ENCODE measurements at regions not wholly inside any gene's neighbourhood (a gene's known extent, or its start where the extent isn't known, plus 50 kb on each side); places are given as distances from the start of the nearest gene placed in this dataset.
"Not testable (repeated sequence)": the region's sequence is repeated elsewhere in the genome, so short reads cannot be mapped to it uniquely, and the experiment has no call there.

DNA sequence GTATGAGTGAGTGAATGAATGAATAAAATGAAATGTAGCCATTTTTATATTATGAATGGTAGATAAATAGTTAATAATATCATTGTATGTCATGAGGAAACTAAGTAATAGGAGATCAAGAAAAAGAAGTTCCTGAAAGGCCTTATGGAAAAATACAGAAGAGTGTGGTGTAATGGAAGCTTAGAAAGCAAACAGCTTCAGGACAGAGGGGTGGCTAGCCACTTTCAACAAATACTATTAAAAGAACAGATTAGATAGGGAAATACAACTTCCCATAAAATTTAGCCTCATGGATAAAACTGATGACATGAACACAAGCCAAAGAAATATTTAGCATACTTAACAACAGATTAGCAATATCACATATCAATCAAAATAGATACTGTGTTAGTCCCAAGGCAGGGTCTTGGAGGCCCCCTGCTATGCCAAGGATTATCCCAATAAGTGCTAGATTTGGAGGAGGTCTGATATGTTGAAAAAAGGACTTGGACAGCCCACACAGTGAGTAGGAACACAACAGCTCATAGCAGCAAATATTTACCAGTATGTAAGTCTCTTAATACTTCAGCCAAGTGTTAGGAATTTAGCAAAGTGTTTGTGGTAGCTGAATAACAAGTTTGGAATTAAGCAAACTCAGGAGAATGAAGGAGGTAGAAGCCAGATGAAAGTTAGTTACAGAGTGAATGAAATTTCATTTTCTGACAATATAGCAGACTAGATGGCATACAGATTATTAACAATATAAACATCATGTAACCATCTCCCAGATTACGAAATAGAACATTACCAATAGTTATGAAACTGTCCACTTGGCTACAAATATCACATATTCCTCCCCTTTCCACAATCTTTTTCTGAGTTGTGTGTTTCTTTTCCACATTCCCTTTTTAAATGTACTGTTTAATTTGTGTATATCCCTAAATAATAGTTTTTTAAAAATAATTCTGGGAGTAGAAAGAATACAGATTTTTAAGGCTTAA, 1632.0 kb downstream of the PCDH9 start:
- peak; percentile 91 for DNase-seq (ENCODE audit: low read depth)

DNA sequence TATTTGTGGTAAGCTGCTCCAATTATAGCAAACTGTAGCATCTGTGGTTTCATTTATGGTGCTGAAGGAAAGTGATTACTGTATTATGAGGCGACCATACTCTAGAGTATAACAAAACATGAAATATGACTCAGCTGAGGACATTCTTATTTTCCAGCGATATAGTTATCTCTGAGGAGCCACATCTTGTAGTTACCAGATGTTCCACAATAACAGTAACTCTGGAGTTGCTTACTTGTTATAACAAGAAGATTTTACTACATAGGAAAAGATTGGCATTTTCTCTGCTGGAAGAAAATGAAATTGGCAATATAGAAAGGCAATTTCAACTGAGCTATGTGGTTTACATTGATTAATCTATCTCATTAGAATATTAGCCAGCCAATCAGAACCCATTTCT, 1634.2 kb downstream of the PCDH9 start:
- peak; percentile 68 for DNase-seq (ENCODE audit: low read depth)

DNA sequence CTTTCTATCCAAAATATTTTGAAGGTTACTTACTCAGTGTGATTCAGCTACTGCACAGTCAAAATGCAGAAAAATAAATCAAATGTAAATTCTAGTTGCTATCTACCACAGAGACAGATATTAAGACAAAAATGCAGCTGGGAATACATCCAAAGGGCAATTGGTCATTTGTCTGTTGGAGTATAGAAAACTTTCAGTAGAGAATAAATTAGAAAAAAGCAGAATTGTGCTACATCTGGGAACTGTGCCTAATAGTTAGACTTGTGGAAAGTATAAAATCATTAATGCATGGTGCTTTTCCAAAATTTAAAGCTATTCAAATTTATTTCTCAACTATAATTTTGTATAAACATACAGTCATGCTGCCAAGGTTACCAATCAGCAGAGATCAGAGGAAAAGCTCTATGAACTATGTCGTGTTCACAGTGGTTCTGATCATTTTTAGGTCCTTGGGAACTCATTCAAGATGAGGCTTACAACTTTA, 1635.8 kb downstream of the PCDH9 start:
- DNase-seq (ENCODE audit: low read depth), result peak; percentile 86

DNA sequence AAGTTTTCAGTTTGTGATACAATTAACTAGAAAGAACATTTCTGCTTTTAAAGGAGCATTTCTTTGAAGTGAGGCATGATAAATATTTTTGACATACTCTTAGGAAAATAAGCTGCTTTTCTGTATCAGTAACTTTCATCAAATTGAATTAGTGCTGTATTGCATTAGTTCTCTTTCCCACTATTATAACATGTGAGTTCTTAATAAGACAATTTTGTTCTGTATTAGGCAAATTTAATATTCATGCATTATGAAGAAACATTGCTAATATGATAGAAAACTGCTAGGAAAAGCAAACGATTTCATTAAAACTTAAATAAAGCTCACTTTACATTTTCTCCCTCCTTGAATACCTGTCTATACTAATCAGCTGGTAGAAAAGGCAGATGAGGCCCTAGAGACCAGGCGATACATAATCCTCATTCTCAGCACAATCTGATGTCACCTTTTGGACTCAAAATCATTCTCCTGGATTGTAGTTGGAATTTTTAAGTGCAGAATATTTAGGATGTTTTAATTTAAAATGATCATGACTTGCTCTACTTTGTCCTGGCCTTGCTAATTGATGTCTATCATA, 1636.8 kb downstream of the PCDH9 start:
- DNase-seq (ENCODE audit: low read depth), result no peak

DNA sequence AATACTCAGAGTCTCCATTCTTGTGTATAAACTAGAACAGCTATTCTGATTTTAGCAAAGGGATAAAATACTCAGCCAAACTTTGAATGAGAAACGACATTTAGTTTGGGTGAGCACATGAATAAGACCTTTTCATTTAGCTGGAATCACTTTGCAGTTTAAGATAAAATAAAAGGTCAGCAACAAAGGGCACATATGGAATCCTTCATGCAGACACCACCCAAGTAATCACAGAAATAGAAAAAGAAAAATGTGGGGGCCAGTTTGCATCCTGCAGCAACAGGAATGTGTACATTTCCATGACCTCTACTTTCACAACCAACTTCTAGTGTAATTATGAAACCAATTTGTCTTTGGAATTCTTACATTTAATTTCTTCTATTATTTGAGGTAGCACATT, 1637.4 kb downstream of the PCDH9 start:
- peak; percentile 34 for DNase-seq (ENCODE audit: low read depth)

DNA sequence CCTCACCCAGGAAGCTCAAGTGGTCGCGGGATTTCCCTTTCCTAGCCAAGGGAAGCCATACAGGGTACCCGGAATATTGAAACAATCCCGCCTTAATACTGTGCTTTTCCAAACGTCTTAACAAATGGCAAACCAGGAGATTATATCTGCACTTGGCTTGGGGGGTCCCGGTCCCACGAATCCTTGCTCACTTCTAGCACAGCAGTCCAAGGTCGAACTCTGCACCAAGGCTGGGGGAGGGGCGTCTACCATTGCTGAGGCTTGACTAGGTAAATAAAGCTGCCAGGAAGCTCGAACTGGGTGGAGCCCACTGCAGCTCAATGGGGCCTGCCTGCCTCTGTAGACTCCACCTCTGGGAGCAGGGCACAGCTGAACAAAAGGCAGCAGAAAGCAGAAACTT, 1644.8 kb downstream of the PCDH9 start:
- no peak for DNase-seq (ENCODE audit: low read depth)

DNA sequence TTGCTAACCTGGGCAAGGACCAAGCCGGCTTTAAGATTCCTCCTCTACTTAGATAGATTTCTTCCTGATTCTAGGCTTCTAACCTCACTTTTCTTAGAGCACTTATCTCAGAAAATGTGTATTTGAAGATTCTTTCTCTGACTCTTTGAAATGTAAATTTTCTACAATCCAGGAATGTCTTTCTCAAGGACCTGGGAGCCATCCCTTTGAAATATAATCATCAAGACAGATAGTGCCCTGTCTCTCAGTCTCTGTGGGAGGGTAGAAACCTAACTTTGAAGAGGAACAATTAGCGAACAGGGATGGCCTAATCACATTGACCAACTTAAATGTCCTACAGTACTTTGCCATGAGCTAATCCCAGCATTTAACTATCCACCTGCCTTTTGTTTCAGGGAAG, 1646.0 kb downstream of the PCDH9 start:
- no peak for DNase-seq (ENCODE audit: low read depth)

DNA sequence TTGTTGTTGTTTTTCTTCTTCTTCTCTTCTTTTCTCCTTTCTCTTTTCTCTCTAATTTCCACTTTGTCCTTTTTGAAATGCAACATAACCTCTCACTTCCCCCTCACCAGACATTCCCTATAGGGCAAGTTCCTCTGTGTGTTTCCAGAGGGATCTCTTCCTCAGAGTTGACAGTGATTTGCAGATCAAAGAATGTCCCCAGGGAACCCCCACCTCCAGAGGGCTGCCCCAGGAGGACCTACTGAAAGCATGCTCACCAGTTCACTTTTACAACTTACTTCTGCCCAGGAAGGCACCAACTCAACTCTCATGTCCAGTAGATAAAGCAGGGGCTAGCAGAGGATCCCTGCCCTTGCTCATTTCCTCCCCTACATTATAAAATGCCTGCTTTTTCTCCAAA, 1648.0 kb downstream of the PCDH9 start:
- DNase-seq (ENCODE audit: low read depth), result no peak

DNA sequence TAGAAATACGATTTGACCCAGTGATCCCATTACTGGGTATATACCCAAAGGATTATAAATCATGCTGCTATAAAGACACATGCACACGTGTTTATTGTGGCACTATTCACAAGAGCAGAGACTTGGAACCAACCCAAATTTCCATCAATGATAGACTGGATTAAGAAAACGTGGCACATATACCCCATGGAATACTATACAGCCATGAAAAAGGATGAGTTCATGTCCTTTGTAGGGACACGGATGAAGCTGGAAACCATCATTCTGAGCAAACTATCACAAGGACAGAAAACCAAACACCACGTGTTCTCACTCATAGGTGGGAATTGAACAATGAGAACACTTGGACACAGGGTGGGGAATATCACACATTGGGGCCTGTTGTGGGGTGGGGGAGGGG, 1665.6 kb downstream of the PCDH9 start:
- not testable (repeated sequence) for DNase-seq (ENCODE audit: low read depth)

DNA sequence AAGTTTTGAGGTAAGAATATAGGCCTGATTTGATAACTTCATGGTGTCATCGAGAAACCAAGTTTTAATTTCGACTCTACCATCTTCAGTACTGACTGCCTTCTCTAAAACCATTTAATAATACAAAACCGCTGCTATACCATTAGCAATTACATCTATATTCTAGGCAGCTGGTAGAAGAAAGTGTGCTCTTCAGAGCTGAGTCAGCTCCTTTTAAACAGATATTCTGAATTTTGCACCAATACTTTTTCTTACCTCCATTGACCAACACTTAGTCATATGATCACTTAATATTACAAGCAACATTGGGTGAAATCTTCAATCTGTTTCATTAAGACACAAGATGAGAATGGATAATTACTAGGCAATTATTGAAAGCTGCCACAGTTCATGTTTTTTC, 1667.8 kb downstream of the PCDH9 start:
- no peak for DNase-seq (ENCODE audit: low read depth)

DNA sequence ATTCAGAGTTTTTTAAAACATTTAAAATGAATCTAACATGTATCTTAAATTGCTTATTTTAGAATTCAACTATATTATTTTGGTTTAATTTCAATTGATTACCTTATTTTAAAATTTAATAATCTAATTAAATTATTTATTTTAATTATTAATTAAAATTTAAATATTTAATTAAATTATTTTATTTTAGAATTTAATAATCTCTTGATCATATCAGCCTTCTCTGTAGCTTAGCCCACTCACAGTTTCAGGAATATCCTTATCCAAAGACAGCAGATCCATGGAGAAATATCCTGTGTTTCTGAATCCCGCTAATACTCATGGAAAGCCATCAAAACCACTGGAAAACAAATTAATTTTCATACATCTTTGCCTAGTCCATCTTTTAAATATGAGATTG, 1669.2 kb downstream of the PCDH9 start:
- no peak for DNase-seq (ENCODE audit: low read depth)

DNA sequence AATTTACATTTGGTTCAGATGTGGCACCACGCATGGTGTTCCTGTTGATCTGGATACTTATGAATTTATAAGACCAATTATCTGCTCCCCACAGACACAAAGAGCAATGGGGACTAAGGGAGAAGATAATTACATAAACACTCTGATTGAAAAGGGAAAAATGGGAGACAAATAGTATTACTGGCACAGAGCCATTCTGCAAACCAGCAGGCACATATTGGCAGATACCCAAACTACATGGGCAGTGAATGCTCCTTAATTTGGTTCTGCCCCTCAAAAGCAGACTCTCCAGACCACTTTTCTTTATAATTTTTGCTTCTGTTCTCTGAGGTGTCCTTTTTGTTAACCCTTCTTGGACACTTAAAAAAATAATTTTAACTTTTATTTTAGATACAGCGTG, 1674.2 kb downstream of the PCDH9 start:
- DNase-seq (ENCODE audit: low read depth), result no peak

DNA sequence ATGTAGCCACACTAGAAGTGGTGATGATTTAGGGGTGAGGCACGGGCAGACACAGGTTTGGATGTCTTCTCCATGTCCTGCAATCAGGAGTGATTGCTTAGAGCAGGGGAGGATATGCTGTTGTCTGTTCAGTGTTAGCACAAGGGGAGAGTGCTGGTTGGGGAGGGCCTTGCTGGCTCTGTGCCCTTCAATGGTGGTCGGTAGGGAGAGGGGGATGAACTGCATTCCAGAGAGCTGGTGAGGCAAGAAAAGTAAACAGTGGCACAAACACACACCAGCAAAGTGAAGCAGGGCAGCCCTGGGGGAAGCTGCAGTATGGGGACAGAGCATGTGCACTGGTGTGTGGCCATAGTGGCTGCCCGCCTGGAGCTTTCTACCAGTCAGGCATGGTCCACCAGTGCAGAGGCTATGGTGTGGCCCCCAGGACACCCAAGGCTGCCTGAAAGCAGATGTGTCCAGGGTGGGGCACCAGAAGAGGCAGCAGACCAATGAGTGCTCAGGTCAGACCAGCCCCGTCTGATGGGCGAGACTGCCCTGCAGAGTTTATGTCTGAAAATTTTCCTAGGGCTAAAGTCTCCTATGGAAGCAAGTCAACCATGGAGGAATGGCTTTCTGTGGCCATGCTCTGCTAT, 1676.9 kb downstream of the PCDH9 start:
- no peak for DNase-seq (ENCODE audit: low read depth)

DNA sequence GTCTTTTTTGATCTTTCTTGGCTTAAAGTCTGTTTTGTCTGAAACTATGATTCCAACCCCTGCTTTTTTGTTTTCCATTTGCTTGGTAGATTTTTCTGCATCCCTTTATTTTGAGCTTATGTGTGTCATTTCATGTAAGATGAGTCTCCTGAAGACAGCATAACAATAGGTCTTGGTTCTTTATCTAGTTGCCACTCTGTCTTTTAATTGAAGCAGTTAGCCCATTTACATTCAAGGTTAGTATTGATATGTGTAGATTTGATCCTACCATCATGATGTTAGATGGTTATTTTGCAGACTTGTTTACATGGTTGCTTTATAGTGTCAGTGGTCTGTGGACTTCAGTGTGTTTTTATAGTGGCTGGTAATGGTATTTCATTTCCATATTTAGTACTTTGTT, 1678.9 kb downstream of the PCDH9 start:
- DNase-seq (ENCODE audit: low read depth), result no peak

DNA sequence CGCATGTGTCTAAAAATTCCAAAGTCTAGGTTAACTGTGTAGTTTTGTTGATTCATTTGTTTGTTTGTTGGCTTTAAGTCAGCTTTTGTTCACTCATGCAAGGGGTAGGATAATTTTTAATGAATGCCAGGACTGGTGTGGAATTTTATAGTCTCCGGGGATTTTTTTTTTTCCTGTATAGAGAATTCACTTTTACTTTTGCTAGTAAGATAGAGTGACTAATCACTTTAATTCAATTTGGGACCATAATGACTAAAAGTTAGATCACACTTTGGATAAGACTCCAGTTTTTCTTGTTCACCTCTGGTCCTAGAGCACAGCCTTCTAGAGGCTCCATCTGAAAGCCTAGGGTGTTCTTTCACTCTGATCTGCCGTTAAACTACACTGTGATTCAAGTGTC, 1690.0 kb downstream of the PCDH9 start:
- peak; percentile 2 for DNase-seq (ENCODE audit: low read depth)

DNA sequence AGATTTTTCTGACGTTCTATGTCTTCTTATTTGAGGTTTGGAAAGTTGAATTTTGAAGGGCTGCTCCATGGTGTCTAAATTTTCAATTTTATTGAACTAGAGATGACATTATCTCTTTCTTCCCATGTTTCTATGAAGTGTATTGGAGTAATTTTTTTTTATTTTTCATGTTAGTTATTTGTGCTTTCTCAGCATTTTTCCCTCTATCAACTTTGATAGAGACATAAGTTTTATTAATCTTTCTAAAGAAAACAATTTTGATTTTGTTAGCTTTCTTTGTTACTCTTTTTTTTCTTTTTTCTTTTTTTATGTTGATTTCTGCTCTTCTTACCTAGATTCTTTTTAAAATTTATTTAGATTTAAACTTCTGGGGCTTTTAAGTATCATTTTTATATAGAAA, 1694.8 kb downstream of the PCDH9 start:
- DNase-seq (ENCODE audit: low read depth), result no peak

DNA sequence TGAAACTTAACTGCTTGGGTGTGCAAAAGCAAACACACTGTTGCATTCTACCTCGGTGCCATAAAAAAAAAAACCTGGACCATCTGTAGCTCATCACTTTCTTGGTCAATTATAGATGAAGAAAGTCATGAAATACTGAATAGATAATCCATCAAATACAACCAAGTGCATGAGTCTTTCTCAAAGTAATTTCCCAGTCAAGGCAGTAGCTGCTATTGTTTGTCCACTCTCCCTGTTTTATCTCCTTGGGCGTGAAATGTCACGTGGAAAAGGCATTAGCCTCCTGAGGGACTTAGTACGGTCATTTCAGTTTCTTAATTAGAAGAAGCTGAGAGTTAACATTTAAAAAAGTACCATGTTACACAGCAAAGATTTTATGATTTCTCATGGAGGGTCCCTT, 1697.9 kb downstream of the PCDH9 start:
- no peak for DNase-seq (ENCODE audit: low read depth)

DNA sequence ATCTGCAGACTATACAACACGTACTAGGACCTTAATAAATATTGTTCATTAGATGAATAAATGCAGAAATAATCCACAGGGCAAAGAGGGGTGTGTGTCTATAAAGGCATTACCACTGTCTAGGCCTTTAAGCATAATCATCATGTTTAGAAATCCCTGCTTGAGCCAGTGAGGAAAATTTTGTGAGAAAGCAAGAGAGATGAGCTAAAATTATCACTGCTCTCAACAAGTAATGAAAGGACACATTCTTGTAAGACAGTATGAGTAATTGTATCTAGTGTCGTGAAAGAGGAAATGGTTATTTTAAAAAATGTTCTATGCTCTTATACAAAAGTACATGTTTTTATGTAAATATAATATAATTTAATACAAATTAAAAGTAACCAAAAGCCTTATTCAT, 1699.4 kb downstream of the PCDH9 start:
- DNase-seq (ENCODE audit: low read depth), result peak; percentile 1

DNA sequence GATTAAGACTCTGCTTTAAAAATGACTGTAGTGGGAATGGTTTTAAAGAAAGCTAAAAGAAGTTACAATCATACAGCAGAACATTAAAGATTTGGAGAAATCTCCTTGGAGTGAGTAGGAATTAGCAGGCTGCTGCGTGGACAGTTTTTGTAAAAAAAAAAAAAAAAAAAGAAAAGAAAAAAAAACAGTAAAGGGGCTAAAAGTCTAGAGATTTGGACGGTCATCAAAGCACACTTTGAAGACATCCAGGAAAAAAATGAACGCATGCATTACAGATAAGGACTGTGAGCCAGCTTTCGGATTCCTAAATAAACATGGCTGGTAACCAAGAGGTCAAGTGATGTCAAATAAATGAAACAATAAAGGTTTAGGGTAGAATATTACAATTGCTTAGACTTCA, 1700.6 kb downstream of the PCDH9 start:
- DNase-seq (ENCODE audit: low read depth), result no peak

DNA sequence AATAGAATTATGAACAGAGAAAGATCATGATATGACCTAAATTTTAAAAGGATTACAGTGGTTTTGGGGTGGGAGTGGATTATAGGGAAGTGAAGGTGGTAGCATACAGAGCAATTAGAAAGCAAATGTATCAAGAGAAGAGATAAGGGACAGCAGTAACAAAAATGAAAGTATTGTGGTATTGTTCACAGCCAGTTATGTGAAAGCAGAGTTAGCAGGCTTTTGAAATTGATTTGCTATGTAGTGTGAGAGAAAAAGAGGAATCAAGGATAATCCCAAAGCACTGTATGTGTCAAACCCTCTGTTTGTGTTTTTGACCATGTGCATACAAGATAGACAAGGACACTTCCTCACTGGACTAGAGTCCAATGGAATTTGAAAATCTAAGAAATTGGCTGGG, 1721.4 kb downstream of the PCDH9 start:
- DNase-seq (ENCODE audit: low read depth), result no peak

DNA sequence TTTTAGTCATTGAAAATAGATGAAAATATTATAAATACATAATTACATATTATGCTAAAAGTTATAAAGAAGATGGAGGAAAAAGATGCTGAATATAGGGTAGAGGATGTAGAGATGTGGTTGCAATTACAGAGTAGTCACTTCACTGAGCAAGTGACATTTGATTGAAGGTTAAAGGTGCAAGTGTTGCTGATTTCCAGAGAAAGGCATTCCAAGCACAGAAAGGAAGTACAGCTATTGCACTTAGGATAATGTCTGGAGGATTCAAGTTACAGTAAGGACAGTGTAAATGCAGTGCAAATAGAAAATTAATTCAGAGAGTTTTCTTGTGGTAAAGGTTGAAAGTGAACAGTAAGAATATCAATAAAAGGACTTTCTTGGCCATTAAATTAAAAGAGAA, 1721.8 kb downstream of the PCDH9 start:
- no peak for DNase-seq (ENCODE audit: low read depth)

DNA sequence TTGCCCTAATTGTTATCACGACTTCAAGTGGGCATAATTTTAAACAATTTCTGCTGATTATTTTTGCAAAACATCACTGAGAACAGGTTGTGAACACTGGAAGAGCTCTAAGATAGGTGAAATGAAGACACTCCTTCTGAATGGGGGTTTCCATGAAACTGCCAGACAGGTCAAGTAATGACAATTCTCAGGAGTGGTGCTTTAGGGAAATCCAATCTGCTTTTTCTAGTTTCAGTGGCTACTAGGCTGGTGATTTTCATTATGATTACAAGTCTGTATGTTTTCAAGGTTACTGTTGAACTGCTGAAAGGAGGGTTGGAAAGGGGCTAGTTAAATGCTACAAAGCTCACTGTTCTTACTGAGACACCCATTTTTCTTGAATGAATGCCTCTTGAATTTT, 1724.2 kb downstream of the PCDH9 start:
- DNase-seq (ENCODE audit: low read depth), result no peak

DNA sequence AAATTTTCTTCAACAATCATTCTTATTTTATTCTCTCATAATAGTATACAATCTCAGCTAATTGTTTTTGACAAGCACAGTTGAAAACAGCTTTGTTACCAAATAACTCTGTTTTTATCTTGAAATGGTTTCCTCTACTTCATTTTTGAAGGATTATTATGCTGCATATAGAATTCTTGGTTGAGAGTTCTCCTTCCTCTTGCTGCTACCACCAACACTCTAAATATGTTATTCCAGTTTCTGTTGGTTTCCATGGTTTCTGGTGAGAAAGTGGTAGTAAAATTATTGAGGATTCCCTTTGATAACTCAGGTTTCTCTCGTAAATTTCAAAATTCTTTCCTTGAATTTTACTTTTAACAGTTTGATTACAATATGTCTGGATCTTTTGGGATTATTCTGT, 1725.9 kb downstream of the PCDH9 start:
- DNase-seq (ENCODE audit: low read depth), result no peak

Measured in iris pigment epithelial cell (primary cell).